ENCODE measurements at regions not wholly inside any gene's neighbourhood (a gene's known extent, or its start where the extent isn't known, plus 50 kb on each side); places are given as distances from the start of the nearest gene placed in this dataset.

GRCh38 chr16:27720731-27721530 lies 171.0 kb downstream of the KATNIP start:
- no peak for DNase-seq

- DNase-seq, result no peak
Observed at GRCh38 chr16:27721531-27722181, 171.7 kb downstream of the KATNIP start.

- DNase-seq, result no peak
Observed at GRCh38 chr16:27722207-27722606, 172.3 kb downstream of the KATNIP start.

GRCh38 chr16:27722892-27723450 lies 173.0 kb downstream of the KATNIP start:
- DNase-seq, result no peak

- no peak for DNase-seq
Observed at GRCh38 chr16:27723711-27724481, 174.0 kb downstream of the KATNIP start.

- DNase-seq, result no peak
Observed at GRCh38 chr16:27724482-27725235, 174.7 kb downstream of the KATNIP start.

- DNase-seq, result no peak
Observed at GRCh38 chr16:27725236-27726000, 175.5 kb downstream of the KATNIP start.

- DNase-seq, result no peak
Observed at GRCh38 chr16:27726621-27727261, 176.8 kb downstream of the KATNIP start.

GRCh38 chr16:27727941-27728340 lies 178.0 kb downstream of the KATNIP start:
- DNase-seq, result no peak

- DNase-seq, result no peak
Observed at GRCh38 chr16:27728691-27729090, 178.7 kb downstream of the KATNIP start.

- peak; percentile 92 for DNase-seq
Observed at GRCh38 chr16:27729516-27730304, 179.8 kb downstream of the KATNIP start.

GRCh38 chr16:27730661-27731210 lies 180.8 kb downstream of the KATNIP start:
- DNase-seq, result no peak

- DNase-seq, result no peak
Observed at GRCh38 chr16:27735031-27735430, 185.1 kb downstream of the KATNIP start.

- DNase-seq, result no peak
Observed at GRCh38 chr16:27736431-27736830, 186.5 kb downstream of the KATNIP start.

- DNase-seq, result no peak
Observed at GRCh38 chr16:27737513-27737912, 187.6 kb downstream of the KATNIP start.

Measured in OCI-M1 (cell line).